Glutamatergic neuron (in vitro differentiated cells): ENCODE measurements at regions not wholly inside any gene's neighbourhood (a gene's known extent, or its start where the extent isn't known, plus 50 kb on each side); places are given as distances from the start of the nearest gene placed in this dataset.

ENCODE experiments used
- DNase-seq: peaks from one replicate; pipeline ENCODE4 v3.0.0; 2022
- H3K27ac Mint-ChIP-seq: one replicate; pipeline ENCODE4 v1.8.0; 2020; ENCODE audit warnings: mild to moderate bottlenecking, mixed read lengths, inconsistent platforms; ENCODE audit not compliant: unreplicated experiment
- H3K27me3 Mint-ChIP-seq: one replicate; pipeline ENCODE4 v1.8.0; 2020; ENCODE audit warnings: mild to moderate bottlenecking, moderate library complexity, mixed read lengths, inconsistent platforms; ENCODE audit not compliant: unreplicated experiment
- H3K36me3 Mint-ChIP-seq: one replicate; pipeline ENCODE4 v1.8.0; 2020; ENCODE audit warnings: mild to moderate bottlenecking, mixed read lengths, inconsistent platforms; ENCODE audit not compliant: unreplicated experiment
- H3K4me1 Mint-ChIP-seq: one replicate; pipeline ENCODE4 v1.8.0; 2020; ENCODE audit warnings: mild to moderate bottlenecking, low read depth, mixed read lengths, inconsistent platforms; ENCODE audit not compliant: unreplicated experiment
- H3K4me3 Mint-ChIP-seq: one replicate; pipeline ENCODE4 v1.8.0; 2020; ENCODE audit warnings: mild to moderate bottlenecking, mixed read lengths, inconsistent platforms; ENCODE audit not compliant: unreplicated experiment
- H3K9me3 Mint-ChIP-seq: one replicate; pipeline ENCODE4 v1.8.0; 2020; ENCODE audit warnings: mild to moderate bottlenecking, moderate library complexity, mixed read lengths, inconsistent platforms; ENCODE audit not compliant: unreplicated experiment
- TF ChIP-seq, protein P1 (sequence below): fragments of 200-600 bp; sonication (generic); IDR thresholded peaks from one replicate; pipeline ENCODE4 v1.5.0; 2021; ENCODE audit not compliant: partially characterized antibody, unreplicated experiment

GRCh38 chr15:92719021-92719420 lies 63.4 kb upstream of the FAM174B start:
- no peak overlapping the region for H3K27ac Mint-ChIP-seq
- no peak overlapping the region for H3K4me3 Mint-ChIP-seq
- H3K9me3 Mint-ChIP-seq: peaks cover 2% of the 10 kb centered on the region
- no peaks in the 10 kb centered on the region for H3K27me3 Mint-ChIP-seq
- TF ChIP-seq, protein P1, sequence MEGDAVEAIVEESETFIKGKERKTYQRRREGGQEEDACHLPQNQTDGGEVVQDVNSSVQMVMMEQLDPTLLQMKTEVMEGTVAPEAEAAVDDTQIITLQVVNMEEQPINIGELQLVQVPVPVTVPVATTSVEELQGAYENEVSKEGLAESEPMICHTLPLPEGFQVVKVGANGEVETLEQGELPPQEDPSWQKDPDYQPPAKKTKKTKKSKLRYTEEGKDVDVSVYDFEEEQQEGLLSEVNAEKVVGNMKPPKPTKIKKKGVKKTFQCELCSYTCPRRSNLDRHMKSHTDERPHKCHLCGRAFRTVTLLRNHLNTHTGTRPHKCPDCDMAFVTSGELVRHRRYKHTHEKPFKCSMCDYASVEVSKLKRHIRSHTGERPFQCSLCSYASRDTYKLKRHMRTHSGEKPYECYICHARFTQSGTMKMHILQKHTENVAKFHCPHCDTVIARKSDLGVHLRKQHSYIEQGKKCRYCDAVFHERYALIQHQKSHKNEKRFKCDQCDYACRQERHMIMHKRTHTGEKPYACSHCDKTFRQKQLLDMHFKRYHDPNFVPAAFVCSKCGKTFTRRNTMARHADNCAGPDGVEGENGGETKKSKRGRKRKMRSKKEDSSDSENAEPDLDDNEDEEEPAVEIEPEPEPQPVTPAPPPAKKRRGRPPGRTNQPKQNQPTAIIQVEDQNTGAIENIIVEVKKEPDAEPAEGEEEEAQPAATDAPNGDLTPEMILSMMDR: no peak
- peaks cover 11% of the 10 kb centered on the region for H3K36me3 Mint-ChIP-seq
- H3K4me1 Mint-ChIP-seq: no peaks in the 10 kb centered on the region
- no peak for DNase-seq

DNA sequence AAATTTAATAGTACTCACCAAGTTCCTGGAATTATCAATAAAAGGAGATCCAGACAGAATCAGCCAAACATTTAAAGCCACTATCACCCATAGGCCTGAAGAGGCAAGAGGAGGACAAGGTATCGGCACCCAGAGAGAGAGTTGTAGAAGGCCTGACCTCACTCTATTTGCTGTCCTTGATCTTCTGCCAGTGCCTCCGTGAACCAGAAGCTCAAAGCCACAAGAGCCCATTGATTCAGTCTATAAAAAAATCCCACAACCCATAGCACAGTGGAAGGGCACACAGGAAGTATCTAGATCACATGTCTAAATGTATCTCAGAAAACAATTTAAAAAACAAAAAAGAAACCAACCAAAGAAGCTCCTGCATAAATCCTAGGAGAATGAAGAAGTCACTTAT lies 68.6 kb upstream of the FAM174B start:
- no peak overlapping the region for H3K4me3 Mint-ChIP-seq
- TF ChIP-seq, protein P1: no peak
- peaks cover 11% of the 10 kb centered on the region for H3K36me3 Mint-ChIP-seq
- peaks cover 2% of the 10 kb centered on the region for H3K9me3 Mint-ChIP-seq
- DNase-seq: no peak
- no peak overlapping the region for H3K27ac Mint-ChIP-seq
- no peaks in the 10 kb centered on the region for H3K27me3 Mint-ChIP-seq
- no peaks in the 10 kb centered on the region for H3K4me1 Mint-ChIP-seq

GRCh38 chr15:92725171-92725570 lies 69.6 kb upstream of the FAM174B start:
- TF ChIP-seq, protein P1: no peak
- H3K36me3 Mint-ChIP-seq: peaks cover 6% of the 10 kb centered on the region
- no peak overlapping the region for H3K27ac Mint-ChIP-seq
- H3K4me1 Mint-ChIP-seq: no peaks in the 10 kb centered on the region
- no peak overlapping the region for H3K4me3 Mint-ChIP-seq
- no peaks in the 10 kb centered on the region for H3K27me3 Mint-ChIP-seq
- H3K9me3 Mint-ChIP-seq: peaks cover 2% of the 10 kb centered on the region
- no peak for DNase-seq

- H3K27me3 Mint-ChIP-seq: no peaks in the 10 kb centered on the region
- DNase-seq: no peak
- TF ChIP-seq, protein P1: no peak
- no peaks in the 10 kb centered on the region for H3K9me3 Mint-ChIP-seq
- no peaks in the 10 kb centered on the region for H3K36me3 Mint-ChIP-seq
- no peak overlapping the region for H3K27ac Mint-ChIP-seq
- H3K4me3 Mint-ChIP-seq: no peak overlapping the region
- no peaks in the 10 kb centered on the region for H3K4me1 Mint-ChIP-seq
These were observed 72.7 kb upstream of the FAM174B start for GRCh38 chr15:92728266-92728665.

DNA sequence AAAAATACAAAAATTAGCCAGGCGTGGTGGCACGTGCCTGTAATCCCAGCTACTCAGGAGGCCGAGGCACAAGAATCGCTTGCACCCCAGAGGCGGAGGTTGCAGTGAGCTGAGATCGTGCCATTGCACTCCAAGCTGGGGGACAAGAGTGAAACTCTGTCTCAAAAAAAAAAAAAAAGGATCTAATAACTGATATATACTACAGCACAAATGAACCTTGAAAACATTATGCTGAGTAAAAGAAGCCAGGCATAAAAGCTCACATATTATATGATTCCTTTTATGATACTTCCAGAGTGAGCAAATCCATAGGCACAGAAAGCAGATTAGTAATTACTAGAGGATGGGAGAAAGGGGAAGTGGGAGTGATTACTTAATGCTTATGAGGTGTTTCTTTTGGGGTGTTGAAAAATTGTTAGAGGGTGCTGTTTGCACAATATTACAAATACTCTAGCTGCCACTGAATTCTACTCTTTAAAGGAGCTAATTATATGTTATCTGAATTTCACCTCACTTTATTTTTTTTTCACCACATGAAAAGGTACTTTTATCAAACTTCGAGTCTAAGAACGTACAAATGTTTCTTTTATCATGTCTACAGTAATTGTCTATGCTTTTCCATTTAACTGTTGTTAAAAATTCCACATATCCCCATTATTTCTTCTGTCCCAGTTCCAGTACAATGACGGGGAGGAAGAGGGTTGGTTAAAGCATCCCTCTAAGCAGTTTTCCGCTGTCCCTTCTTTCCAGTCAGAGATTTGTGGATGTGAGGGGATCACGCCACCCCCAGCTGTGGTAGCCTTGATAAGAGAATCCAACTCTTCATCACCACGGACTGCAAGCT lies 77.7 kb upstream of the FAM174B start:
- Mint-ChIP-seq H3K27ac (no peak overlapping the region), H3K36me3 (no peaks in the 10 kb centered on the region), H3K4me3 (peak overlapping the region; percentile 83), H3K27me3 (no peaks in the 10 kb centered on the region), H3K4me1 (no peaks in the 10 kb centered on the region), H3K9me3 (no peaks in the 10 kb centered on the region)
- no peak for DNase-seq
- TF ChIP-seq, protein P1: no peak
